ENCODE measurements at regions not wholly inside any gene's neighbourhood (a gene's known extent, or its start where the extent isn't known, plus 50 kb on each side); places are given as distances from the start of the nearest gene placed in this dataset.
A peak's percentile ranks its signal among the peaks of the same experiment; 100 is the strongest.
"Not testable (repeated sequence)": the region's sequence is repeated elsewhere in the genome, so short reads cannot be mapped to it uniquely, and the experiment has no call there.

DNA sequence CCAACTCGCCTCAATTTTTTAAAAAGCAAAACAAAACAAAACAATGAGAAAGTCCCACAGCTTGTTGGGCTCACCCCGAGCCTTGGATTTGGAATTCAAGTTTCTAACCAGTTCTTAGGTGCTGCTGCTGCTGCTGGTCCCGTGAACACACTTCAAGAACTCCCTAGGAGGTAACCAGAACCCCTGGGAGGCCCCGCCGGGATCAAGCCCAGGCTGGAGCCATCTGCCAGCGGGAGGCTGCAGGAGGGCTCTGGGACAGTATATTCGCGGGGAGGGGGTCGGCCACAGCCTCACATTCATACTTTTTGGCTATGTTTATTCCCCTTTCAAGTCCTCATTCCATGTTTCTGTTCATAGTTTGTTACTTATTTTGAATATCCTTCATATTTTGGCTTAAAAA lies 223.4 kb downstream of the TFCP2L1 start:
- DNase-seq: no peak

DNA sequence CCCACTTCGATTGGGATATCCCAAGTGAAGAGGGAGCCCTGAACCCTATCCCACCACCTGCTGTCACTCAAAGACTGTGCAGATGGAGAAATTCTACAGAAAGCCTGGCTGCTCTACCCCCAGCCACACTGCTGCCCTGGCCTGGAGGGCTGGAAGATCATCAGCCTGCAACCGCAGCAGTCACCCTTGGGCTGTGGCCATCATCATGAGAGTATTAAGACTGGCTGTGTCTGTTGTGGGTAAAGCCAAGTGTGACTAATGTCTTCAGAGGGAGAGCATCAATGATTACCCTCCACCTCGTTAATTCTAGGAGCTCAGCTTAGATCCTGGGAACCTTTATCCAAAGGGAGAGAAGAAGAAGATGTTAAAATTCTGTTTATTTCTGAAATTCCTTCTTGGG lies 221.5 kb downstream of the TFCP2L1 start:
- DNase-seq: no peak

DNA sequence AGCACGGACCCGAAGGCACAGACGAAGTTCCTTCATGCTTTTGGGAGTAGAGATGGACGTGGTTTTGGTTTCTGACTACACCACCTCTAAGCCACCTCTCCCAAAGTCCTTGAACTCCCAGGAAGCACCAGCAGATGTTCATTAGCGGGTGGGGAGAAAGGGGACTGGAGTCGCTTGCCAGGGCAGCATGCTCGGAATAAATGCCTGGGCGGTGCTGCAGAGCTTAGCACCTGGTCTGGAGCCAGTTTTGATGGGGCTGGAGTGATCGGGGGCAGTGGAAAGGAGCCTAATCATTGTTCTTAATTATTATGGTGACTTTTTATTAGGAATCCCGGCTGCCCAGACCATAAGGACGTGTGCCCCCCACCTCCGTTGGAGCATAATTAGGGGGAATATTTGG lies 220.8 kb downstream of the TFCP2L1 start:
- DNase-seq: no peak

DNA sequence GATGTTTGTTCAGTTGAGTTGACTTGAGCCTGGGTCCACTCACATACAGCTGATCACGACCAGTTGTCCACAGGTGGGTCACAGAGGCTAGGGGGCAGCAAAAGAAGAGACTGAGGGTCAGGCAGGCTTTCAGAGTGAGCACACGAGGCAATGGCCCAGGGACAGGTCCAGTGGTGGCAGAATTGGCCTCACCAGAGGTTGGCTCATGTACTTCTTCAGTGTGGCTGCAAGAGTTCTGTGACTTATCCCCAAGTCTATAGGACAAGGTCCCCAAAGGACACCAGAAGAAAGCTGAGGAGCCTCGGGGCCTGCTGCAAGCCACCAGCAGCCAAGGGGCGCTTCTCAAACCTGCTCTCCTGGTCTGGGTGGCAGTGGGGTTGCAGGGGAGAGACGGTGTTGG lies 219.8 kb downstream of the TFCP2L1 start:
- DNase-seq: no peak

DNA sequence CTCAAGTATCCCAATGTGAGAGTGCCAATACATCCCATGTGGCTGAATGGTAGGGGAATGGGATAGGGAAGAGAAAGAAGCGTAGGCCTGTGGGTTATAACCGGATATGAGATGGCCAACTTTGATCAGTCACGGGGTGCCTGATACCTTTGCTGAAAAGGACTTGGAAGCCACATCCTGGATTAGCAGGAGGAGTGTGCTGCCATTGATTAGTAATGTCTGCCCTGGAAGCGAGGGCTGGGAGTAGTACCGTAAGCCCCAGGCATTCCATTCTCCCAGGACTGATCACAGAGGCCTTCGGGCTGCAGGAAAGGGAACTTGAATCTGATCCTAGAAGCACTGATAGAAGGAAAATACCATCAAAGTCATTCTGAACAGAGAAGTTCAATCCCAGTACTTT lies 218.5 kb downstream of the TFCP2L1 start:
- DNase-seq: no peak

- DNase-seq: no peak
These were observed 216.2 kb downstream of the TFCP2L1 start for GRCh38 chr2:121068851-121069250.

- no peak for DNase-seq
These were observed 215.5 kb downstream of the TFCP2L1 start for GRCh38 chr2:121069434-121069969.

- DNase-seq: not testable (repeated sequence)
These were observed 214.9 kb downstream of the TFCP2L1 start for GRCh38 chr2:121070061-121070460.

DNA sequence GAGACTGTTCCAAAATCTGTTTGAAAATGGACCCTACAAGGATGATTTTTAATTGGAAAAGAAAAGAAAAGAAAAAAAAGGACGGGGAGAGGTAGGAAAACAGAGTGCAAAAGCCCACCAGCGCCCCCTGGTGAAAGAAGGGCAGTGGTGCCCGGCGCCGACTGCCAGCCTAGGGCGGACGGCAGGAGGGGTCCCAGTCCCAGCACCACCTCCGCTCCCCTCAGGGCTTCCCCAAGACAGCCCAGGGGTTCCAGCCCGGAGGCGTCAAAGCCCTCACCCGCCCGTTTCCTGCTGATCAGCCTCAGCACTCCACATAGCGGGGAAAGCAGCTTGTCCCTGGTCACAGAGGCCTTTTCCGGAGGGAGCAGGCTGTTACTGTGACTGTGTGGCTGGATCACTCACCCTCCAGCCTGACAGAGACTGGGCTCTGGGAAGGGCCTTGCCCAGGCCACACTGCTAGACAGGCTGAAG lies 213.9 kb downstream of the TFCP2L1 start:
- peak; percentile 9 for DNase-seq

DNA sequence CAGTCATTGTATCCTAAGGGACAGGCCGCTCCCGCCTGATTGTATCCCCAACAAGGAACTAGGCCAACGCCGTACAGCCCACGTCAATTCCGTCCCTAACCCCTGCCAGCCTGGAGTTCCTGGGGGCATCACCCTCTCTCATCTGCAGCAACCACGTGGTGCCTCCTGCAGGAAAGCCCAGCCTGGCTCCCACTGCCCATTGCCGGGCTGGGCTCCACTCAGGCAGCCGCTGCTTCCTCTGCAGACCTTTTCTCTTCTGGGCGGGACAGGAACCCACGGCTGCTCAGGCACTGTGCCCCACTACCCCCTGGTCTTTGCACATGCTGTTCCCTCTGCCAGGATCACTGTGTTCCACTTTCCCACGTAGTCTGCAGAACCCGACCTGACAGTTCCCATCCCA lies 212.2 kb downstream of the TFCP2L1 start:
- no peak for DNase-seq

GRCh38 chr2:121073320-121074210 lies 211.4 kb downstream of the TFCP2L1 start:
- DNase-seq: no peak

- no peak for DNase-seq
These were observed 210.6 kb downstream of the TFCP2L1 start for GRCh38 chr2:121074293-121074932.

- DNase-seq: no peak
These were observed 209.9 kb downstream of the TFCP2L1 start for GRCh38 chr2:121075006-121075551.

DNA sequence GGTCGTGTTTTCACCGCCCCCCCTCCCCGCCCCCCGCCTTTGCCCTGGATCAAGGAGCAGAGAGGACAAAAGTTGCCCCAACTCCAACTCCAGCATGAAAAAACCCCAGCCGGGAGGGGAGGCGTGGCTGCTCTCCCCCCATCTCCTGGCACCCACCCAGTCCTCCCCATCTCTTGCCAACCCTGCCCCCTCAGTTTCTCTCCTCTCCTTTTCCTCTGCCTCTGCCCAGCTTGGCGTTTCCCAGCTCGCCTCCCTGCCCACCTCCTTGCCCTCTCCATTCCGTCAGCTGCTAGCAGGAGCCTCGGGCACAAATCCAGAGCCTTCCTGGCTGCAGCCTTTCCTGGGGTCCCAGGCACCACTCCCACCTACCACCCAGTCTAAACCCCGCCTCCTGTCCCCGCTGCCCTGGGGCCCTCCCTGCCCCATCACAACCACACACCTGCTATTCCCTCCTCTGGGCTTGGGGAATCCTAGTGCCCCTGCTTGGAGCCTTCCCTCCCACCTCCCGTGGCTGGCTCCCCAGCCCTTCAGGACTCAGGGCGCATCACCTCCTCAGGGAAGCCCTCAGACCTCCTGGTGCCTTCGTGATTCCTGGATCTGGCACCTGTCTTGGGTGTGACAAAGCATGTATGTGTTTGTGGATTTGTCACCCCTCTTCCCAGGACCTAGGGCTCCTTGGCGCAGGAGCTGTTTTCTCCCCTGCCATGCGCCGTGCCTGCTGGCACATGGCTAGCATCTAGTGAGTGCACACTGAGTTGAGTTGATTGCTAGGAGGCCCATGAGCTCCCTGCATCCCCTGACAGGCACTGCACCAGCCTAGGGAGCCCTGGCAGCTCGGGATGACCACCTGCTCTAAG lies 209.1 kb downstream of the TFCP2L1 start:
- DNase-seq: no peak

GRCh38 chr2:121076498-121076820 lies 208.5 kb downstream of the TFCP2L1 start:
- DNase-seq: no peak

DNA sequence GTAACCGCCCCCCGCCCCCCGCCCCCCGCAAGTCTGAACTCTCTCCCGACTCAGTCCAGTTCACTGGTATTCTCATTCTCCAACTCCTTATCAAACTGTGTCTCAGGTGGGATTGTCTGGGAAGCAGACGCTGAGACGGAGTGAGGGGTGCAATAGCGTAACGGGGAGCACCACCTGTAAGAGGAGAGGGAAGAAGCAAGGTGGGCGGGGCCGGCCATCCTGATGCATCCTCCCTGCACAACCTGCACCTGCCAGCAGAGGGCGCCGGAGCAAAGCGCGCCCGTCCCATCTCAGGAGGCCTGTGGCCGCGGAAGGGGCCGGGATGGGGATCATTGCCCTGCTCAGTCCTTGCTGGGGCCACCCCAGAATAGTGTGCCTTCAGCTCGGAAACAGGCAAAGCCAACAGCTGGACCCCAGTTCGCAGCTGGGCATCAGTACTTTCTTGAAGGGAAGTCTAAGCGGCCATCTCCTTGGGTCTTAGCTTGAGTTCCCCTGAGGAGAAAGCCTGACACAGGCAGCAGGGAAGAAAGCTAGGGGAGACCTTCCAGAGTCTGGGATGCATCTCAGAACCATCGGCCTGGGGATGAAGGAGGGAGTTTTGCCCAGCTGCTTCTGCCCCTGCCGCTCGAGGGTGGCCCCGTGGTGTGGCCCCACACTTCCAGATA lies 208.0 kb downstream of the TFCP2L1 start:
- peak; percentile 48 for DNase-seq

DNA sequence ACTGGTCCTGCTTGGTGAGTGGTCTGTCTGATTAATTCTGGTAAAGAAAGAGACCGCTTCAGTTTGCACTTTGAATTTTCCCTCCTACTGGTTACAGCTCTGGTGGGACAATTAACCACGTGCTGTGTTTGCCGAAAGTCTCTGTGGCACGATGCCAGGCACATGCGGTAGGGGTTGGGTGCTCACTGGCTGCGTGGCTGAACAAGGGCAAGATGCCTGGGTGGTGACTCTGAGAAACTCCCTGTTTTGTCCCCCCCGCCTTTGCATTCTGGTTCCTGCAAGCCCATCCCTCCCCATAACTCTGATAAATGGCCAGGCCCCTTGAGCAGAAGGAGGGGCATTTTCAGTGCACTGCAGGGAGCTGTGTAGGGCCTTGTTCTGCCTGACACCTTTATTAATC lies 206.1 kb downstream of the TFCP2L1 start:
- no peak for DNase-seq

GRCh38 chr2:121080013-121080772 lies 204.8 kb downstream of the TFCP2L1 start:
- DNase-seq: peak; percentile 20

- DNase-seq: no peak
These were observed 203.3 kb downstream of the TFCP2L1 start for GRCh38 chr2:121081701-121082100.

DNA sequence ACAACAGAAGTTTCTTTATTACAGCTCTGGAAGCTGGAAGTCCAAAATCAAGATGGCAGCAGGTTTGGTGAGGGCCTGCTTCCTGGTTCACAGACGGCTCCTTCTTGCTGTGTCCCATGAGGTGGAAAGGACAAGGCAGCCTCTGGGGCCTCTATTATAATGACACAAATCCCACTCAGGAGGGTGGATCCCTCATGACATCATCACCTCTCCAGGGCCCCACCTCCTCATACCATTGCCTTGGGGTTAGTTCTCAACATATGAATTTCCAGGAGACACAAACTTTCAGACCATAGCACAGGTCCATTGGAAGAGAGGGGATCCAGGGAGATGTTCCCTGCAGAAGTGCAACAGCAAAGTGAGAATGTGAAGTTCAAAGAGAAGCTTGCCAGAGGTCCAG lies 202.8 kb downstream of the TFCP2L1 start:
- no peak for DNase-seq

DNA sequence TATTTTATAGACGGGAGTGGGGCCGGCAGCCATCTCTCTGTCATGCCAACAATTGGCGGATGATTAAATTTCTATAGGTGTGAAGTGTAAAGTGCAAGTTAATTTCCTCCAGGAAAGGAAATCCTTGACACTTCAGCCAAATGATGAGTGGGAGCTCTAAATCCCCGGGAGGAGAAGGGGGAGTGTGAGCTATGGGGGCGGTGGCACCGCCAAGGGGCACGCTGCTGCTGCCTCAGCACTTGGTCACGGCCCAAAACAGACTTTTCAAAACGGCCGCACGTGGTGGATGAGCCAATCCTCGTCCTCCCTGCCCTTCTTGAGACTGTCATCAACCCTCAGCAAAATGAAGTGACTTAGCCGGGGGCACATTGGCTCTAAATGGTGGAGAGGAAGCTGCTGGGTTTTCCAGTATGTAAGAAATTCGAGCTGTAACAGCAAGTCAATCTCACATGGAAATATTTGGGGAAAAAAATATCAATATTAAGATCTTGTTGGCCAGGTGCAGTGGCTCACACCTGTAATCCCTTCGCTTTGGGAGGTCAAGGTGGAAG lies 200.8 kb downstream of the TFCP2L1 start:
- DNase-seq: no peak
